Effector CD8-positive, alpha-beta T cell (primary cell): ENCODE measurements at regions not wholly inside any gene's neighbourhood (a gene's known extent, or its start where the extent isn't known, plus 50 kb on each side); places are given as distances from the start of the nearest gene placed in this dataset.
"Not testable (repeated sequence)": the region's sequence is repeated elsewhere in the genome, so short reads cannot be mapped to it uniquely, and the experiment has no call there.

Experiments
- DNase-seq: peaks from one replicate; lab custom pipeline; 2025; lab: John Stamatoyannopoulos, UW

DNA sequence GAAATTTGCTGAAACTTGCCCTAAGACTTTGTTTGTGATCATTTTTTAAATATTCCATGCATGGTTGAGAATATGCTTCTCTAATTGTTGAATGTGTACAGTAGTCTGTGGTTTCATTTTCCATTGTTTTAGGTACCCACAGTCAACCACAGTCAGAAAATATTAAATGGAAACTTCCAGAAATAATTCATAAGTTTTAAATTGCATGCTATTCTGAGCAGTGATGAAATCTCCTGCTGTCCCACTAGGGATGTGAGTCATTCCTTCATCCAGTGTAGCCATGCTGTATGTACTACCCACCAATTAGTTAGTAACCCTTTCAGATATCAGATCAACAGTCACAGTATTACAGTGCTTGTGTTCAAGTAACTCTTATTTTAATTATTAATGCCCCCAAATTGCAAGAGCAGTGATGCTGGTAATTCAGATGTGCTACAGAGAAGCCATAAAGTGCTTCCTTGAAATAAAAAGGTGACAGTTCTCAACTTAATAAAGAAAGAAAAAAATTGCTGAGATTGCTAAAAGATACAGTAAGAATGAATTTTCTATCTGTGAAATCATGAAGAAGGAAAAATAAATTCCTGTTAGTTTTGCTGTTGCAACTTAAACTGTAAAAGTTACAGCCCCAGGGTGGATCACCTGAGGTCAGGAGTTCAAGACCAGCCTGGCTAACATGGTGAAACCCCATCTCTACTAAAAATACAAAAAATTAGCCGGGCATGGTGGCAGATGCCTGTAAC, 79.9 kb upstream of the FBXL17 start:
- no peak for DNase-seq

DNA sequence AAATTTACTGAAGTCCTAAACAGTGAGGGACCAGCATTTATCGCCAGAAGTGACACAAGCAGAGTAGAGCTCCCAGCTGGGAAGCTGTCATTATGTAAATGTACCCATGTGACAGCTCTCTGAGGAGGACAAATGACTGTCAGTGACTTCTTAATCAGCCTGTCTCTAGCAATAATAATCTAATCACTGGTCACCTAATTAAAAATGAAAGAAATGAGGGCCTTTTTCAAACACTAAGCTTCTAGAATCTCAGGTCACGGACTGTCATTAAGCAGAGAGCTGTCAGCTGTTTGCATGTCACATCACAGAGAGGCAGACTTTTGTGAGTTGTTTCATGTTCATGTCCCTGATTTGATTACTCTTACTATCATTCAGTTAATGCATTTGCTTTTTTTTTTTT, 77.9 kb upstream of the FBXL17 start:
- no peak for DNase-seq

DNA sequence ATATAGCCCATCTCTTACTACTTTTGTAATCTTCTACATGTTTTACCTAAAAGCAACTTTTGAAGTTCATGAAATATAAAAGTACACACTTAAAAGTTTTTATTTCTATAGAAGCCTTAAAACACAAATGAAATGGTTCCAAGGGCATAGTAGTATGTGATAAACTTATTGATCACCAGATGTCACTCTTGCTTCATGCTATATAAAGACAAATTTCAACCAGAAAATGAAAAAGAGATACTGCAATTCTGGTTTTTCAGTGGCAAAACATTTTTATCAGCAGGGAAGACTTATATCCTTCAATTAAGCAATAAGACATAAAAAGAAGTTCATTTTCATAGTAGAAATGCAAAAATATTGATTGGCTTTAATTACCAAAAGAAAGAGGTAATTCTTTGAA, 69.4 kb upstream of the FBXL17 start:
- DNase-seq, result no peak

DNA sequence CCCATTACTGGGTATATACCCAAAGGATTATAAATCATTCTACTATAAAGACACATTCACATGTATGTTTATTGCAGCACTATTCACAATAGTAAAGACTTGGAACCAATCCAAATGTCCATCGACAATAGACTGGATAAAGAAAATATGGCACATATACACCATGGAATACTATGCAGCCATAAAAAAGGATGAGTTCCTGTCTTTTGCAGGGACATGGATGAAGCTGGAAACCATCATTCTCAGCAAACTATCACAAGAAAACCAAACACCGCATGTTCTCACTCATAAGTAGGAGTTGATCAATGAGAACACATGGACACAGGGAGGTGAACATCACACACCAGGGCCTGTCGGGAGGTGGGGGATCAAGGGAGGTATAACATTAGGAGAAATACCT, 62.2 kb upstream of the FBXL17 start:
- DNase-seq, result not testable (repeated sequence)

DNA sequence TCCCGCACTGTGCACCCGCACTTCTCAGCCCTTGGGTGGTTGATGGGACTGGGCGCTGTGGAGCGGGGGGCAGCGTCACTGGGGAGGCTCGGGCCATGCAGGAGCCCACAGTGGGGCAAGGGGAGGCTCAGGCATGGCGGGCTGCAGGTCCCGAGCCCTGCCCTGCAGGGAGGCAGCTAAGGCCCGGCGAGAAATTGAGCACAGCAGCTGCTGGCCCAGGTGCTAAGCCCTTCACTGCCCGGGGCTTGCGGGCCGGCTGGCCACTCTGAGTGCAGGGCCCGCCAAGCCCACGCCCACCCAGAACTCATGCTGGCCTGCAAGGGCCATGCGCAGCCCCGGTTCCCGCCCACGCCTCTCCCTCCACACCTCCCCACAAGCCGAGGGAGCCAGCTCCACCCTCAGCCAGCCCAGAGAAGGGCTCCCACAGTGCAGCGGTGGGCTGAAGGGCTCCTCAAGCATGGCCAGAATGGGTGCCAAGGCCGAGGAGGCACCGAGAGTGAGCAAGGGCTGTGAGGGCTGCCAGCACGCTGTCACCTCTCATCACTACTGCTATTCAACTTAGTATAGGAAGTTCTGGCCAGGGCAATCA, 60.3 kb upstream of the FBXL17 start:
- not testable (repeated sequence) for DNase-seq

DNA sequence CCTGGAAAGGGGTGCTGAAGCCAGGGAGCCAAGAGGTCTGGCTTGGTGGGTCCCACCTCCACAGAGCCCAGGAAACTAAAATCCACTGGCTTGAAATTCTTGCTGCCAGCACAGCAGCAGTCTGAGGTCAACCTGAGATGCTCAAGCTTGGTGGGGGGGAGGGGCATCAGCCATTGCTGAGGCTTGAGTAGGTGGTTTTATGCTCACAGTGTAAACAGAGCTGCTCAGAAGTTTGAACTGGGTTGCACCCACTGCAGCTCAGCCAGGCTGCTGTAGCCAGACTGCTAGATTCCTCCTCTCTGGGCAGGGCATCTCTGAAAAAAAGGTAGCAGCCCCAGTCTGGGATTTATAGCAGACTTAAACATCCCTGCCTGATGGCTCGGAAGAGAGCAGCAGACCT, 55.5 kb upstream of the FBXL17 start:
- no peak for DNase-seq

DNA sequence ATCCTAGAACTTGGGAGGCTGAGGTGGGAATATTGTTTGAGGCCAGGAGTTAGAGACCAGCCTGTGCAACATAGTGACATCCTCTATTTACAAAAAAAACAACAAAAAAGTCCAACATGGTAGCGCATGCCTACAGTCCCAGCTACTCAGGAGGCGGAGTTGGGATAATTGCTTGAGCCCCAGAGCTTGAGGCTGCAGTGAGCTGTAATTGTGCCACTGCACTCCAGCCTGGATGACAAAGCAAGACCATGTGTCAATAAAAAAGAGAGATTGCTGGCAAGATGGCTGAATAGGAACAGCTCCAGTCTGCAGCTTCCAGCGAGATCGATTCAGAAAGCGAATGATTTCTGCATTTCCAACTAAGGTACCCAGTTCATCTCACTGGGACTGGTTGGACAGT, 54.8 kb upstream of the FBXL17 start:
- no peak for DNase-seq

DNA sequence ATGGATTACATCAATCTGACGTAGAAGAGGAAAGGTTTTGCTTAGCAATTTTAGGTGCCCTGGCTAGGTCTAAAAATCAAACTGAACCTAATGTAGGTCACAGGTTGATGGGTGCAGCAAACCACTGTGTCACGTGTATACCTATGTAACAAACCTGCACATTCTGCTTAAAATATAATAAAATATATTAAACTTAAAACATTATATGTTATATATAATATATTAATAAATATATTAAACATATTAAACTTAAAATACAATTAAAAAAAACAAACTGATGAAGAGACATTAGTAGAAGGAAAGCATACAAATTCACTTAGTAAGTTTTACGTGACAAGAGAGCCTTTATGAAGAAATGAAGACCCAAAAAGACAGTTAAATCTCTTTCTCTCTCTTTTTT, 51.7 kb upstream of the FBXL17 start:
- no peak for DNase-seq

DNA sequence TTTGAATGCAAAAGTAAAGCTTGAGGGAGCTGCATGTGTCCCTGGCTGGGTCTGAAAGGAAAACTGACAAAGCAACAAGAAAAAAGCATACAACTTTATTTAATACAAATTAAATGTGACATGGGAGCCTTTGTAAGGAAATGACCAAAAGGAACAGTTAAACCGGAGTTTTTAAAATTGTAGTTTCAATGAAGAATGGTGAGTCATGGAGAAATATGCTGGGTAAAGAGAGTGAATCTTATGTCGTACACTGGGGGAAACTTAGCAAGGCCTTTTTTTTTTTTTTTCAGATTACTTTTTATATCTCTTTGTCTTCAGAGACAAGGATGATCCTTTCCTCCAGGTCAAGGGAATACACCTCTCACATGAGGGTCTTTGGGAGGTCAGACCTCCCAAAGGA, 50.1 kb upstream of the FBXL17 start:
- DNase-seq, result no peak
